ENCODE measurements at regions not wholly inside any gene's neighbourhood (a gene's known extent, or its start where the extent isn't known, plus 50 kb on each side); places are given as distances from the start of the nearest gene placed in this dataset.

DNA sequence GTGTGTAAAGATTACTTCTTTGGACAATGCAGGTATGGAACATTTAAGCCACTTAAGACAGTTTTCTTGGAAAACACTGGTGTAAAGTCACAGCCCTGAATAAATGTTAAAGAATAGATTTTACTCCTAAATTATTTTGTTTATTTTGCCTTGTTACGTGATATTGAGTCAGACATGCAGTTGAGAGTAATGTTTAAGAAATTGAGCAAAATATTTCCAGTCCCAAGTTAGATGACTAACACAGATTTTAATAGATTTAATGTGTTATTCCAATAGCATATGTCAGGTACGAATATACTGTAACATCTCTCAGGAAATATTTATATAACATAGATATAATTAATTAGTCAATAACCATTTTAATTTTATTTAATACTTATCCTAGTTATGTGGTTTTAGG lies 1361.7 kb downstream of the FSCB start:
- no peaks in the 10 kb centered on the region for H3K9me3 ChIP-seq

DNA sequence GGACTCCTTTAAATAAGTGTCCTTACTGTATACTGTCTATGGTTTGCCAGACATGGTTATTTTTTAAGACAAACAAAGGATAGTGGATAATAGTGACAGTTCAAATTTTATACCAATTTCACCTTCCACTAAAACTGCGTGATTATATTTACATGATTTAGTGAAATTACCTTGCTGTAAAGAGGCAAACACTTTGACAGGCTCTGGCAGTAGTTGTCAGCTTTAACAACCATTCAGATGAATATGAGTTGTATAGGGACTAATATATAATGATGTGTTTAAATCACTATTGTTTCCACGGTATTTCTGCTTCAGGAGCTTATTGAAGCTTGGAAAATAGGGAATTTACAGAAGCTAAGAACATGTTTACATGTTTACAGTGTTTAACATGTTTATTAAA lies 1364.0 kb downstream of the FSCB start:
- ATAC-seq: no peak
- no peak overlapping the region for H3K4me3 ChIP-seq
- intact Hi-C loops (cut with DNase I): no loop called here
- no peaks in the 10 kb centered on the region for H3K27me3 ChIP-seq
- H3K9me3 ChIP-seq: no peaks in the 10 kb centered on the region
- no peaks in the 10 kb centered on the region for H3K4me1 ChIP-seq
- H3K27ac ChIP-seq: no peak overlapping the region
- no peak for DNase-seq
- H3K36me3 ChIP-seq: no peaks in the 10 kb centered on the region
- TF ChIP-seq, protein P1, sequence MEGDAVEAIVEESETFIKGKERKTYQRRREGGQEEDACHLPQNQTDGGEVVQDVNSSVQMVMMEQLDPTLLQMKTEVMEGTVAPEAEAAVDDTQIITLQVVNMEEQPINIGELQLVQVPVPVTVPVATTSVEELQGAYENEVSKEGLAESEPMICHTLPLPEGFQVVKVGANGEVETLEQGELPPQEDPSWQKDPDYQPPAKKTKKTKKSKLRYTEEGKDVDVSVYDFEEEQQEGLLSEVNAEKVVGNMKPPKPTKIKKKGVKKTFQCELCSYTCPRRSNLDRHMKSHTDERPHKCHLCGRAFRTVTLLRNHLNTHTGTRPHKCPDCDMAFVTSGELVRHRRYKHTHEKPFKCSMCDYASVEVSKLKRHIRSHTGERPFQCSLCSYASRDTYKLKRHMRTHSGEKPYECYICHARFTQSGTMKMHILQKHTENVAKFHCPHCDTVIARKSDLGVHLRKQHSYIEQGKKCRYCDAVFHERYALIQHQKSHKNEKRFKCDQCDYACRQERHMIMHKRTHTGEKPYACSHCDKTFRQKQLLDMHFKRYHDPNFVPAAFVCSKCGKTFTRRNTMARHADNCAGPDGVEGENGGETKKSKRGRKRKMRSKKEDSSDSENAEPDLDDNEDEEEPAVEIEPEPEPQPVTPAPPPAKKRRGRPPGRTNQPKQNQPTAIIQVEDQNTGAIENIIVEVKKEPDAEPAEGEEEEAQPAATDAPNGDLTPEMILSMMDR (IDR thresholded peaks at IDR 0.05): no peak

More for the DNA sequence above, 1361.7 kb downstream of the FSCB start:
- no peaks in the 10 kb centered on the region for H3K4me1 ChIP-seq
- DNase-seq (no peak), ATAC-seq (no peak)
- no peak overlapping the region for H3K27ac ChIP-seq
- H3K4me3 ChIP-seq: no peak overlapping the region
- intact Hi-C loops (cut with DNase I): no loop called here
- TF ChIP-seq, protein P1 (IDR thresholded peaks at IDR 0.05): no peak
- H3K36me3 ChIP-seq: no peaks in the 10 kb centered on the region
- no peaks in the 10 kb centered on the region for H3K27me3 ChIP-seq

DNA sequence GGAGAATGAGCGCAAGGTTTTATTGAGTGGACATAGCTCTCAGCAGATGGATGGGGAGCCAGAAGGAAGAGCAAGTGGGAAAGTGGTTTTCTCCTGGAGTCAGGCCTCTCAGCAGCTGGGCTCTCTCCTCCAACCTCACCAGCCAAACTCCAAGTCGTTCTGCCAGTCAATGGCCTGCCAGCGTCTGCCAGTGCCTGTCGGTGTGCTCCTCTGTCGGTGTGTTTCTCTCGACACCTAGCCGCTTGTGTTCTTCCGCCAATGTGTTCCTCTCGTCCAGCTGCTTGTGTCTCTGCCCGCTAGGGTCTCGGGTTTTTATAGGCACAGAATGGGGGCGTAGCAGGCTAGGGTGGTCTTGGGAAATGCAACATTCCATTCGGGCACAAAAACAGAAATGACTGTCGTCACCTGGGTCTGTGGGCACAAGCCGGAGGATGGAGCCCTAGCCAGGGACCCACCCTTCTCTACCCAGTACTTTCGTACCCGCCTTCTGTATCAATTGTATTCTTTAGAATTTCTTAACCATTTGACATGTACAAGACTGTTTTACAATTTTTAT lies 1365.4 kb downstream of the FSCB start:
- no peaks in the 10 kb centered on the region for H3K27me3 ChIP-seq

DNA sequence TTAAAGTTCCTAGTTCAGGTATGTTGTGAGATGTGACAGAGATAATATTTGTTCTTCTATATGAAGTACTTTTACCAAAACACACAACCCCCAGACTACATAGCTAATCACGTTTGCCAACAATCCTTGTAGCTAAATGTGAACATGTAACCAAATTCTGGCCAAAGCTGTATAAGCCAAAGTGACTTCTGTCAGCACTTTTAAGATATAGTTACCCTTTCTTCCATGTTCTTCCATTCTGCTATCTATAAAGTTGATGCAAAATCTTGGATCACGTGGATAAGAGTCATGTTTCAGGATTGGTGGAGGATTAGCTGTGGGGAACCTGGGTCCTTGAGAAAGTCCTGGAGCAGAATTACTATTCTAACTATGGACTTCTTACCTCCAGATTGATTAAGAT lies 1366.6 kb downstream of the FSCB start:
- no peaks in the 10 kb centered on the region for H3K4me1 ChIP-seq
- TF ChIP-seq, protein P1 (IDR thresholded peaks at IDR 0.05): no peak
- H3K27me3 ChIP-seq: no peaks in the 10 kb centered on the region
- intact Hi-C loops (cut with DNase I): no loop called here
- H3K36me3 ChIP-seq: no peaks in the 10 kb centered on the region
- H3K9me3 ChIP-seq: peaks cover 0 to 13% of the 10 kb centered on the region in 2 donors
- ATAC-seq (no peak), DNase-seq (no peak)
- H3K27ac ChIP-seq: no peak overlapping the region
- no peak overlapping the region for H3K4me3 ChIP-seq

More for the DNA sequence above, 1365.4 kb downstream of the FSCB start:
- peak in 1 of 4 donors; percentile 58 for DNase-seq
- H3K4me1 ChIP-seq: no peaks in the 10 kb centered on the region
- no peaks in the 10 kb centered on the region for H3K36me3 ChIP-seq
- H3K4me3 ChIP-seq: no peak overlapping the region
- H3K9me3 ChIP-seq: peaks cover 0 to 2% of the 10 kb centered on the region in 2 donors
- no peak for ATAC-seq
- H3K27ac ChIP-seq: no peak overlapping the region
- intact Hi-C loops (cut with DNase I): no loop called here
- TF ChIP-seq, protein P1 (IDR thresholded peaks at IDR 0.05): no peak

DNA sequence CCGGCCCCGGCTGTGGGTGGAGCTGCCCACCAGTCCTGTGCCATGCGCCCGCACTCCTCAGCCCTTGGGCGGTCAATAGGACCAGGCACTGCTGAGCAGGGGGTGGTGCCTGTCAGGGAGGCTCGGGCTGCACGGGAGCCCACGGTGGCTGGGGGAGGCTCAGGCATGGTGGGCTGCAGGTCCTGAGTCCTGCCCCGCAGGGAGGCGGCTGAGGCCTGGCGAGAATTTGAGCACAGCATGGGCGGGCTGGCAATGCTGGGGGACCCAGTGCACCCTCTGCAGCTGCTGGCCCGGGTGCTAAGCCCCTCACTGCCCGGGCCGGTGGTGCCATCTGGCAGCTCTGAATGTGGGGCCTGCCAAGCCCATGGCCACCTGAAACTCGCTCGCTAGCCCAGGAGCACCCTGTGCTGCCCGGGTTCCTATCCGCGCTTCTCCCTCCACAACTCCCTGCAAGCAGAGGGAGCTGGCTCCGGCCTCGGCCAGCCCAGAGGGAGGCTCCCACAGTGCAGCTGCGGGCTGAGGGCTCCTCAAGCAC lies 1371.1 kb downstream of the FSCB start:
- H3K36me3 ChIP-seq: no peaks in the 10 kb centered on the region
- intact Hi-C loops (cut with DNase I): no loop called here
- DNase-seq (peak in 1 of 4 donors; percentile 57), ATAC-seq (no peak)
- peaks cover 0 to 15% of the 10 kb centered on the region in 2 donors for H3K9me3 ChIP-seq
- TF ChIP-seq, protein P1 (IDR thresholded peaks at IDR 0.05): no peak
- H3K4me1 ChIP-seq: no peaks in the 10 kb centered on the region
- no peak overlapping the region for H3K27ac ChIP-seq
- H3K4me3 ChIP-seq: no peak overlapping the region
- no peaks in the 10 kb centered on the region for H3K27me3 ChIP-seq
